GM19467 (cell line): ENCODE measurements at regions not wholly inside any gene's neighbourhood (a gene's known extent, or its start where the extent isn't known, plus 50 kb on each side); places are given as distances from the start of the nearest gene placed in this dataset.

Experiments
- ATAC-seq: cut with Tn5 transposase; IDR thresholded peaks from one replicate; pipeline ENCODE4 v1.9.1; 2021; ENCODE audit warnings: mild to moderate bottlenecking, moderate library complexity; ENCODE audit not compliant: unreplicated experiment

DNA sequence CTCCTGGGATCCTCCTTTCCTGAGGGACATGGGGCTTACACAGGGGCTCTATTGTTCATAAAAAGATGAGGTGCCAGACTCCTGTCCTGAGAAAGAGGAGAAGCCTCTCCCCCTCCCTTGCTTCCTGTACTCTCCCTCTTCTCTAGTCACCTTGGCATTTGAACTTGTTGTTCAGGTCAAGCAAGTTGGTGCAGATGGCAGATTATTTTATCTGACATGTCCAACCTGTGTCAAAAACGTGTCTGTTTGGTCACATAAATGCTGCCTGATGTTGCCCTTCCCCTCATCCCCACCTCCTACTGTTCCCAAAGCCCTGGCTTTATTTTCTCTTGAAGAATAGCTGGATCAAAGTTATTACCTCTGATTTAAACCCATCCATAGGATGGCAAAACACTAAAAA is 154.8 kb downstream of the TMX1 start:
- no peak for ATAC-seq

DNA sequence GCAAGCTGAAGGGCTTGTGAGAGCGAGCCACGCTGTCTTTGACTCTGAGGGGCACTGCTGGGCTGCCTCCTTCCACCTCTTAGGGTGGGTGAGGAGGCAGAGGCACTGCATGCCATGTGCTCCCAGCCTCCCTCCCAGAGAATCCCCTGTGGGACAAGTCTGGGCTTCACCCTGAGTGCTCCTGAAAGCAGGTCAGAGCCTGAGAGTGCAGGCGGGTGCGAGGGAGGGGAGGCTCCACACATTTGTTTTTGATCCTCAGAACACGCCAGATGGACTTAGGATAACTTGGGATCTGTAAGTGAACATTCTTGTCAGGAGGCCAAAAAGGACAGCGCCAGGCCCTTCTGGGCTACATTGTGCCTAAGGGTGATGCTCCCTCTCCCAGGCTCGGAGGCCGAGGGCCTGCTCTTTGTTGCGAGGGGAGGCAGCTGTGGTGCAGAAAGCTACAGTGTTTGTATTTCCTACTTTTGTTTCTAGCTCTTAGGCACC is 155.4 kb downstream of the TMX1 start:
- ATAC-seq, result no peak

DNA sequence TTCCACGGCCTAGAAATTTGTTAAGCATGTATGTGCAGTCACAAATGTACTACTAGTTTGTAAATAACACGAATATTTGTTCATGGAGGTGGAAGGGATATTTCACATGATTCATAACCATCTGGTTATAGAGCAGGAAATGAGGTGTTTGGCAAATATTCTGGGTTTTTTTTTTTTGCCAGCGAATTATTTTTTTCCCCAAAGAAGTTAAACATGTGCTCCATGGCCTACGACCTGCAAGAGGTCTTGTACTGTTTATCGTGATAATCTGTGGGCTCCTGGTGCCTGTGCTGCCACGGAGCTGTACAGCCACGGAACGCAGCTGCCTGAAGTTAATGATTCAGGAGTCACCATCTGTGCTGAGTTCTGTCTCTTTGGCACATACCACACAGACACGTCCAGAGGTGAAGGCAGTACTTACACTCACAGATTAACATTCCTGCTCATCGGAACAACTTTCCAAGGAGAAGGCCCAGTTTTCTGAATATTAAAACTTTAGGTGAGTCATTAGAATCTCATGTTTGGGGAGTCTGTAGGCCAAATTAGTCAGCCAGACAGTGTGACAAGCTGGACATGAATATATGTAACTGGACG is 156.3 kb downstream of the TMX1 start:
- ATAC-seq, result no peak

DNA sequence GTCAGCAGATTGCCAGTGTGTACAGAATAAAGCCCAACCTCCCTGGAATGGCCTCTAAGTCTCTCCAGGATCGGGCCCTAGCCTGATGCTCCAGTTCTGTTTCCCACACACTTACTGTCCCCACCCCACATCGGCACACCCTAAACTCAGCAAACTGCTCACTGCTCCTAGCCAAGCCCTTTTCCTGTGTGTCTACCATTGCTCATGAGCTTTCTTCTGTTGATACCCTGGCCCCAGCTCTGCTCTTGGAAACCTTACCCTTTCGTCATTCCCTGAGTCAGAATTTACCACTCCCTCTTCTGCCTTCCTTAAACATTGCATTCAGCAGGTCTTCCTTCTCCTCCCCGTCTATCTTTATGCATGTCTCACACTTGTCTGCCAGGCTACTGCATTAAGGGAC is 158.9 kb downstream of the TMX1 start:
- ATAC-seq, result no peak

DNA sequence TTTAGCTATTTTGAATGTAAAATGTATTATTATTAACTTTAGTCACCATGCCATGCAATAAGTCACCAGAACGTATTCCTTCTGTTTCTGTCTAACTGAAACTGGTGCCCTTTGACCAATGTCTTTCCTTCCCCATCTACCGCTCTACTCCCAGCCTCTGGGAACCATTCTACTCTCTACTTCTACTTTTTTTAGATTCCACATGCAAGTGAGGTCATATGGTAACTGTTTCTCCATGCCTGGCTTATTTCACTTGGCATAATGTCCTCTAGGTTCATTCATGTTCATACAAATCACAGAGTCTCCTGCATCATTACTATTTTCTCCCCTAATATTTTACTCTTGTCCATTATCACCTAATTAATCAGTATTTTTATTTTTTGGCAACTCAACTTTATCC is 160.1 kb downstream of the TMX1 start:
- ATAC-seq, result no peak

DNA sequence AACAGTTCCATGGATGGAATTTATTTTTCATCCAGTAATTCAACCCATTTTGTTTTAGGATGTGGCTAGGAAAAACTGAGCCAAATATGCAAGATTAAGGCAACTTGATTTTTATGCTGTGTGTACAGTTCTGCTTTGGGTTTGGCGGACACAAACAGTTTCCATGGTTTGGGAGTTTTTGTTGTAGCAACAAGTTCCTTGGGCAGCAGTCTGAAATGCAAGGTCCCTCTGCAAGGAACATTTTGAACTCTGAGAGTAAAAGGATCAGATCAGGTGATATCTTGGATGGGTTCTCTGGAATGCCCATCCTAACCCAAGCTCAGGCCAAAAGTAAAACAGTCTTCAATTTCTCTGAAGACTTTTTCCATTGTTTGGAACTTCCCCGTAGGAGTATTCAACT is 161.2 kb downstream of the TMX1 start:
- ATAC-seq, result no peak

DNA sequence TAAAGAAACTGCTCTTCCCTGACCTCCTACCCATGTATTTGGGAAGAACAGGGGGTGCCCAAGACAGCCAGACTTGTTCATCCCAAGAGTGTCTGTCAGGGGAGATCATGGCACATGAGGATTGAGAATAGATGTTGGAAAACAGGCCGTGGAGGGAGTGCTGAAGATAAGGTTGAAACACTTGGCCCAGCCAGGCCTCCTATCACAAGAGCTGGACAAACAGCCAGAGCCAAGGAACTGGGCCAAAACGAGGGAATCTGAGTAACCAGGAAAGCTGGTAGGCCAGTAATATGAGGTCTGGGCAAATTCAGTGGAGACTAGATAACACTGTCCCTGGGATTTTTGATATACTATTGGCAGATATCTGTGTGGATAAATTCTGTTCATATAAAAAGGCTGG is 161.7 kb downstream of the TMX1 start:
- no peak for ATAC-seq

DNA sequence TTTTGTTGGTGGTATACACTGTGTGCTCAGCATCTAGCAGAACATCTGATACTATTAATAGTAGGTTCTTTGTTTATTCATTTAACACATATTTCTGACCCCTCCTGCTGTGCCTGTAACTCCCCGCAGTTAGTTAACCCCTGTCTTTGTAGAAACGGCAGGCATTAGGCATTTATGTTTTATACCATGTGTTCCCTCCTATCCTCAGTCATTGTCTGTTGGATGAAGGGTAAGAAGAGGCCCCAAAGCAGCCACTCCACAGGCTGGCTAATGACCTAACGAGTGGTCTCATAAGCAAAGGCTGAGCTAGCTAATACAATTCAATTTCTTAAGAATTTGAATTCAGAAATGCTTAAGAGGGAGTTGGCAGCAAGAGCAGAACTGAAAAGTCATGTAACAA is 170.8 kb downstream of the TMX1 start:
- no peak for ATAC-seq

DNA sequence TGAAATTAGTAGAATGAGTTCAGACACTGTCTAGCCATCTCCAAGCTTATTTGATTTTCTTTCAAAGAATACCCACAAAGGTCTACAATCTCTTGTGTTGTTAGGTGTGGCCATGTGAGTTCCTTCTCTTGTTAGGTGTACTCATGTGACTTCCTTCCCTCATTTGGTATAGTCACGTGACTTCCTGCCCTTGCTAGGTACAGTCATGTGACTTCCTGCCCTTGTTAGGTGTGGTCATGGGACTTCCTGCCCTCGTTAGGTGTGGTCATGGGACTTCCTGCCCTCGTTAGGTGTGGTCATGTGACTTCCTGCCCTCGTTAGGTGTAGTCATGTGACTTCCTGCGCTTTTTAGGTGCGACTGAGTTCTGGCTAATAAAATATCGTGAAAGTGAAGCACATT is 179.6 kb downstream of the TMX1 start:
- ATAC-seq, result no peak

DNA sequence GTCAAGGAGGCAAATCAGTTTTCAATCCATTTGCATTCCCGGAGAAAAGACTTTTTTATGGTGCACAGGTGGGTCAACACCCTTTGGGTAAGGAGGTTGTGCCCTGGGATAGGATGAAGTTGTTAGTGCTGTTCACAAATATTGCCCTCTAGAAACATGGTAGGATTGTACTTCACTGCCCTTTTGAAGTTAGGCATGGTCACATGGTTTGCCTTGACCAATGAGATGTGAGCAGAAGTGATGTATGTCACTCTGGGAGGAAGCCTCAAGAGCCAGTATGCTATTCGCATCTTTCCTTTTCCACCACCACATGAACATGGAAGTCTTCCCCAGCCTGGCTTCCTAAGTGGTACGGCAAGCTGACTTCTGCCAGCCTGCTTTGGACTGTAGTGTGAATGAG is 182.7 kb downstream of the TMX1 start:
- ATAC-seq, result no peak

DNA sequence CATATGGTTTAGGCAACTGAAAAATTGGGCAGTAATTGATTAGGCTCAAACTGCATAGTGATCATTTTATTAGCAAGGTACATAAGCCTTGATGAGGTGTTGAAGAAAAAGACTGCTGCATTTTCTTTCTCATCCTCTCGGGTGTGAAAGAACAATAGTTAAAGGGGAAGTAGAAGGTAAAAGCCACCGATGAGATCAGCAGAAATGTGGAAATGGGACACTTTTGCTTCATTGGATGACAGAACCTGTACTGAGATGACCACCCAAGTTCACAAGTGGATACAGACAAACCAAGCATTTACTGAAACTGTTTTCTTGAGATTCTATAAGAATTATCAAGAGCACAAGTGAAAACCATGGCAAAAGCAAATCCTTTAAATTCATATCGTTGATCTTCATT is 184.0 kb downstream of the TMX1 start:
- no peak for ATAC-seq

DNA sequence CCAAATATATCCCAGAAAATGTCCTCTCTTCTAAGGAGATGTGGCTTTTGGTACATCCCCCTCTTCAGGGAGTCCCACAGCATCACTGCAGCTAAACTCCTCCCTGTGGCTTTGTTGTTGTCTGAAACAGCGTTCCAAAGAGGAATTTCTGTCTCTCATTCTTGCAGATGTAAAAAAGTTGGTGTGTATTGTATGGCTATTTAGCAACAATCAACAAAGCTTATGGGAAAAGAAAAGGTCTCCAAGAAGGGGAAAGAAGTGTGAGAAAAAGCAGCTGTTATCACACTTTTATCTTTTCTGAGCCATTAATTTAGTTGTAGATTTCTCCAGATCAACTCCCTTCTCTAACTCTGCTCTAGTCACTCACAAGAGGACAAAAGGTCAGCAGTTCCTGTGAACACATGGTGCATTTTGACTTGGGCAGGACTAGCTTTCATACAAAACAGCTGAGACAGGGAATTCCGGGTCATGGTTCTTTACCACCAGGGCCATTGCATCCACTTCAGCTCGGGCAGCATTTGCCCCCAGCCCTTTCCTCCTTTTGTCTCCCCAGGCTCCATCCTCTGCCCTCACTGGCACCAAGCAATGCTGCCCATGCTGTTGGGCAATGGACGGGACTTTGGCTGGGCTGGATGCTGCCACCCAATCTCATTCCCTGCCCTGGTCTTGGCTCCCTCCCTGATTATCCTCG is 184.7 kb downstream of the TMX1 start:
- ATAC-seq, result no peak

DNA sequence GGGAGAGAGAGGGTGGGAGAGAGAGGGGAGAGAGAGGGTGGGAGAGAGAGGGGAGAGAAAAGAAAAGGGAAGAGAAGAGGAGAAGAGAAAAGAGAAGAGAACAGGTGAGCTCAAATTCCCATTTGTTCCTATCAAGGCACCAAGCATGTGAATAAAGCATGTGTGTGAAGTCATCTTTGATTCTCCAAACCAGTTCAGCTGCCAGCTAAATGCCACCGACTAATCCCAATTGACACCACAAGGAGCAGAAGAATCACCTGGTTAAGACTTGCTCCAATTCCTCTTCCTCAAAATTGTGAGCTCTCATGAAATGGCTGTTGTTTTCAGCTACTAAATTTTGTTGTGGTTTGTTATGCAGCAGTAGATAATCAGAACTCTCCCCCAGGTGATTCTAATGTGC is 188.9 kb downstream of the TMX1 start:
- ATAC-seq, result no peak

DNA sequence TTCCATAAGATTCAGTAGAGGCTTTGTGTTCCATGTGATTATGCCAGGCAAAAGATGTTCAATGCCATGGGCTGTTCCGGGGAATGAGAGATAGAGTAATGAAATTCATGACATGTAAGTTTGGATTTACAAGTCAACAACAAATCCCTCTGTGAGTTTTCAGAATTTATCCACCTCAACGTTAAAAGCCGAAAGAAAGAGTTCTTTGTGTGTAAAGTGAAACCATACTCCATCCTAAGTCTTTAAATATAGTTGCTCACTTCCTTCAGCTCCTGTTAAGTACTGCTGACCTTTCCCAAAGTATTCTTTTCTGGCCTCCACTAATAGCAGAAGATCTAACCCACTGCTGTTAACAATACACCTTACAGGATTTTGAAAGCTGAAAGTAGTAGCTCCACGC is 190.0 kb downstream of the TMX1 start:
- ATAC-seq, result no peak

DNA sequence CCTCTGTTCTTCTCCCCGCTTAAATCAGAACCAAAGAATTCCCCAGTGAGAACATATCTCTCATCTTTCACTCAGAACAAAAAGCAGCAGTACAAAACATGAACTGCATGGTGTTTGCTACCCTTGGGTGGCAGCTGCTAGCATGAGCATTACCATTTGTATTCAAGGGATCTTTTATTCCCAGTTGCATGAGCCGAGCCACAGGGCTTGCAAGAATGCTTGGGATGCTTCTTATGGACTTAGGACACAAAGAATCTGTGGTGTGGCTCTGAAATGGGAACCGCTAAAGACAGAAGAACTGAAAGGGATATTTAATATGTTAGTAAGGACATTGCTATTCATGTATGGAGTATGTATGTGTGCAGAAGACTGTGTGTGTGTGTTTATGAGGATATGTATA is 190.6 kb downstream of the TMX1 start:
- ATAC-seq, result peak; percentile 17

DNA sequence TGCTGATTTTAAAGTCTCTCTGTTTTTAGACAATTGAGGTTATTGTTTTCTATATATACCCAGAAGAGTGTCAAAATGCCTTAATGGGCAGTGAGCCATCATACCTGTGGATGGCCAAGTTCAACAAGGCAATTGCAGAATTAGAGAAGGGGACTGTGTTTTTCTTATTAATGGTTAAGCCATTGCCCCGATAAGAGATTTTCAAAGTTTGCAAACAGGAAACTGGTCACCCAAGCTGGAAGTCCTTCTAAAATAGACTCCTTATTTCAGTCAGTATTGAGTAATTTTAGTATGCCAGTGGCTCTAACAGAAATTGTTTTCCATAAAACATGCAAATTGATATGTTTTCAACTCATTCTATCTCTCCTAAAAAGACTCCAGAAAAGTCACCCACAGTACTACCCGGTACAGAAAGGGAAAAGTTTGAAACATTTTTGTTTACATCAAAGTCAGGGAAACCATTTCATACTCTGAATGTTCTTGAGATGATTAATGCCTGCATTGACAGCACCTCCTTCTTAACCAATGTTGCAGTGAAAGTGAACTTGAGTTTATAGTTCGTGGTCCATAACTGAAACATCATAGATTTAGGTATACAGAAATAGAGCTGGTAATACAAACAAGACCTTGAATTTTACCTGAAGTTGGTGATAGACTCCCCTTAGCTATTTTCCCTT is 191.1 kb downstream of the TMX1 start:
- peak; percentile 48 for ATAC-seq

DNA sequence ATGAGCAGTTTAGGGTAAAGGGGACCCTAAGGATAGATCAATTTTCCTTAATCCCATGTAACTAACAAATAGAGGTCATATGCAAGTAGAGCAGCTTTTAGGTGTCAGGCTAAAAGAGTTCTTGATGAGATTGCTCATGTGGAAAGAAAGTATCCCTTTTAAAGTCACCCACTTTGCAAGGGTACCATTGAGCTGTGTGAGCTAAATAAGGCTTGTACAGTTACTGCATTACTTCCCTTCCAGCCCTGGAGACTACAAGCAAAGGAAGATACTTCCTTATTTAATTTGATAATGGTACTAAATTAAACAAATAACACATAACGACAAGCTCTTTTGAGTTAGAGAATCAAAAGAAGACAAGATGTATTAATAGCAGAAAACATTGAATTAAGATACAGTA is 191.7 kb downstream of the TMX1 start:
- ATAC-seq, result no peak

DNA sequence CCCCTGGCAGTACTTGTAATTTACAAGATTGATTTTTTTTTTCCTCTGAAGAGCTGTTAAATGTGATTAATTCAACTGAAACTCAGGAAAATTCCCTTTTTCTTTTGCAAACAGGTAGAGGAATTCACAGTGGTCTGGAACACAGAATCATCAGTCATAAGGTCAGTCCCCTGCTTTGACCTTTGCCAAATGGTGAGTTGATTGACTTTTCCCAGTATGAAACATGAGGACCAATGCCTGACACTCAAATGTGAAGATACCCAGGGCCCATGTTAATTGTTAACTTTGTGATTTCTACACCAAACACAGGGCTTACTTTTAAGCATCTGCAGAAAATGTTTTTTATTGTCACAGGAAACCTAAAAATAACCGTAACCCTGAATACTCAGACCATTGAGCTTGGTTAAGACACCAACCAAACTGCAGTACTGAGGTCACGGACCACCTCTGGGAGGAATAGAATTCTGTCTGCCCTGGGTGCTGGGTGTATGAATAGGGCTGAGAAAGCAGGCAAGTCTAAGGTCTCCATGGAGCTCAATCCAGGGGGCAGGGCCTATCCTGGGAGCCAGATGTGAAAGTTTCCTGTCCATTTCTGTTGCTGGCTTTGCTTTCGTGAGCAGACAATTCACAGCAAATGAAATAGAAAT is 192.4 kb downstream of the TMX1 start:
- ATAC-seq, result peak; percentile 37

DNA sequence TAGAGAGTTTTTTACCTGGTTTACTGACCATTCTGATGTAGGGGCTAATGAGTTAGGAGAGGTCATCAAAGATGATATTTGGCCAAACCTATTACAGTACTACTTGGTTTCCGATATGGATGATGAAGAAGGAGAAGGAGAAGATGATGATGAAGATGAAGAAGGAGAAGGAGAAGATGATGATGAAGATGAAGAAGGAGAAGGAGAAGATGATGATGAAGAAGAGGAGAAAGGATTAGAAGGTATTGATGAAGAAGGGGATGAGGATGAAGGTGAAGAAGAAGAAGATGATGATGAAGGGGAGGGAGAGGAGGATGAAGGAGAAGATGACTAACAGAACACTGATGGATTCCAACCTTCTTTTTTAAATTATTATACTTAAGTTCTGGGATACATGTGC is 196.6 kb downstream of the TMX1 start:
- ATAC-seq, result no peak

DNA sequence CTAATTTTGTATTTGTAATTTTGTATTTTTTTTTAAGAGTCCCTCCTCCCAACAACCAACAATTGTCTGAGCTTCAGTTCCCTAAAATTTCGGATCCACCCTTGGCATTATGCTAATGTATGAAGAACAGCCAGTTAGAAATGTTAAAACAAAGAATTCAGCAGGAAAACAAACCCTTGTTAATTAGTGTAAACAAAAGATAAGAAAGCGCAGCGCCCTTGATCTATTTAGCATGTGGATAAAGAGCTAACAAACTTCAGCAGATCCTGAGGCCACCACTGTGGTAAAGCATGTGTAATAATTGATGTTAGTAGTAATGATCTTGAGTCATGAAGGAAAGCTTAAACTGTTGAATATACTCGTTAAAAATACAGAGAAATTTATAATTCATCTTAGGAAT is 199.8 kb downstream of the TMX1 start:
- no peak for ATAC-seq

DNA sequence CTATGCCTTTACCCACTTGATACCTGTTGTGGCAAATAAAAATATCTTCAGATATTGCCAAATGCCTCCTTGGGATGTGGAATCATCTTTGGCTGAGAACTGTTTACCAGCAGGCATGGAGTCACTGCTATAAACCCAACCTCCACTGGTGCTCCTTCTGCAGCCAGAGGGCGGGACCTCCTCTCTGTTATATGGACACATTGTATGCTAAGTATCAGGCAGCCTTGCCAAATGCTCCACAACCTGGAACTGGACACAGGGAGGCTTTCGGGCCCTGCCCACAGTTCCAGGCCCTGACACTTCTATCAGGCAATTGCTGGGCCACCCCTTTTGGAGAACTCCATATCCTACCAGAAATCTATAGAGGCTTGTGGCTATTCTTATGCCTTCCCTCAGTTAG is 201.0 kb downstream of the TMX1 start:
- ATAC-seq, result no peak
